Ovary (tissue), 7 donors: ENCODE measurements at regions not wholly inside any gene's neighbourhood (a gene's known extent, or its start where the extent isn't known, plus 50 kb on each side); places are given as distances from the start of the nearest gene placed in this dataset.
"Not testable (repeated sequence)": the region's sequence is repeated elsewhere in the genome, so short reads cannot be mapped to it uniquely, and the experiment has no call there.

Experiments used
- DNase-seq, 5 donors: peaks; one replicate each; pipeline ENCODE4 v3.0.0-alpha.2; 2019 to 2020
- H3K27ac ChIP-seq, 2 donors: fragments of 200-600 bp; one replicate each; pipeline versions ENCODE4 v1.5.1 to v1.8.0; 2019 to 2022
- H3K27me3 ChIP-seq: fragments of 200-600 bp; one replicate; pipeline ENCODE4 v1.8.0; 2022
- H3K36me3 ChIP-seq: fragments of 200-600 bp; sonication (generic); one replicate; pipeline ENCODE4 v1.5.1; 2019
- H3K4me1 ChIP-seq: one replicate; pipeline ENCODE4 v1.8.1; 2013; ENCODE audit warnings: mild to moderate bottlenecking, moderate library complexity; ENCODE audit not compliant: insufficient read depth
- H3K4me3 ChIP-seq: fragments of 200-600 bp; sonication (generic); one replicate; pipeline ENCODE4 v1.5.1; 2017
- H3K9me3 ChIP-seq, 2 donors: fragments of 200-600 bp in 1 of 2; sonication (generic) in 1 of 2; one replicate each; pipeline versions ENCODE4 v1.5.1 to v1.8.1; 2013 to 2019; ENCODE audit warnings: mild to moderate bottlenecking in 1 of 2, moderate library complexity in 1 of 2
- CTCF ChIP-seq, 3 donors: fragments of 450-650 bp in 2 of 3; fragments of 200-600 bp in 1 of 3; IDR thresholded peaks; one replicate each; pipeline versions ENCODE4 v1.5.1 to v1.8.0; 2016 to 2022; ENCODE audit warnings: antibody characterized with exemption in 3 of 3, mild to moderate bottlenecking in 1 of 3
- EP300 ChIP-seq: sonication (generic); formaldehyde crosslinking; IDR thresholded peaks from one replicate; pipeline ENCODE4 v1.6.1; 2017; ENCODE audit warnings: antibody characterized with exemption
- POLR2A ChIP-seq: fragments of 450-650 bp; IDR thresholded peaks from one replicate; pipeline ENCODE4 v1.6.1; 2017; ENCODE audit warnings: antibody characterized with exemption, mild to moderate bottlenecking, moderate library complexity
- WGBS, 3 donors: extraction: QIAGEN DNeasy Blood & Tissue Kit in 1 of 3; methylation state at CpG; one replicate each; pipeline versions ENCODE4 v1.1.5 to v1.1.7; 2013 to 2017; 5-methylcytosine and 5-hydroxymethylcytosine counted together
- intact Hi-C, 4 donors: fragments of 100-400 bp; cut with DNase I; formaldehyde crosslinking; loops; one replicate each; pipeline versions ENCODE4 v1.11.0 to v1.15.1; 2022 to 2023
- donor health status: DM: no; HTN: no; CAD: no; lungs with moderate emphysema.
- donor health status: DM: no; HTN: no; CAD: no.
- donor health status: Bipolar disorder and iron deficiency.
- donor health status: DM: no; HTN: no; CAD: no.
- donor health status: DM: yes; HTN: yes; CAD: no.

GRCh38 chr13:21884965-21885567 is 214.2 kb downstream of the FGF9 start:
- TF ChIP-seq POLR2A (no peak), CTCF (IDR thresholded peaks at IDR 0.05) (no peak), EP300 (no peak)
- Histone ChIP-seq H3K27me3 (no peaks in the 10 kb centered on the region), H3K9me3 (no peaks in the 10 kb centered on the region), H3K4me3 (no peak overlapping the region), H3K36me3 (no peaks in the 10 kb centered on the region), H3K27ac (no peak overlapping the region), H3K4me1 (no peaks in the 10 kb centered on the region)
- intact Hi-C loops: no loop called here
- 77 to 87% (median 78%) methylated on average over 9 of the region's 9 CpGs for WGBS, 3 donors
- no peak for DNase-seq

- no peak overlapping the region for H3K4me3 ChIP-seq
- no peaks in the 10 kb centered on the region for H3K9me3 ChIP-seq
- WGBS, 3 donors: 95 to 97% (median 96%) methylated on average over 12 of the region's 12 CpGs
- H3K36me3 ChIP-seq: no peaks in the 10 kb centered on the region
- intact Hi-C loops: no loop called here
- no peak overlapping the region for H3K27ac ChIP-seq
- H3K27me3 ChIP-seq: no peaks in the 10 kb centered on the region
- no peaks in the 10 kb centered on the region for H3K4me1 ChIP-seq
- DNase-seq: no peak
- TF ChIP-seq CTCF (IDR thresholded peaks at IDR 0.05) (no peak), EP300 (no peak), POLR2A (no peak)
These were observed 214.9 kb downstream of the FGF9 start for GRCh38 chr13:21885714-21886224.

GRCh38 chr13:21889651-21890050 is 218.8 kb downstream of the FGF9 start:
- H3K4me1 ChIP-seq: no peaks in the 10 kb centered on the region
- no peak overlapping the region for H3K4me3 ChIP-seq
- no peak for TF ChIP-seq CTCF (IDR thresholded peaks at IDR 0.05)
- intact Hi-C loops: no loop called here
- no peaks in the 10 kb centered on the region for H3K27me3 ChIP-seq
- no peaks in the 10 kb centered on the region for H3K36me3 ChIP-seq
- no peaks in the 10 kb centered on the region for H3K9me3 ChIP-seq
- H3K27ac ChIP-seq: no peak overlapping the region
- 83 to 88% (median 86%) methylated on average over 5 of the region's 5 CpGs for WGBS, 3 donors
- no peak for DNase-seq

GRCh38 chr13:21890220-21890619 is 219.3 kb downstream of the FGF9 start:
- H3K4me3 ChIP-seq, H3K36me3 ChIP-seq, H3K9me3 ChIP-seq, H3K27me3 ChIP-seq, H3K27ac ChIP-seq, intact Hi-C loops, H3K4me1 ChIP-seq, DNase-seq: not testable (repeated sequence)

- H3K27me3 ChIP-seq: no peaks in the 10 kb centered on the region
- intact Hi-C loops: no loop called here
- no peak overlapping the region for H3K4me3 ChIP-seq
- H3K27ac ChIP-seq: no peak overlapping the region
- no peak for TF ChIP-seq POLR2A
- TF ChIP-seq EP300: no peak
- no peak for TF ChIP-seq CTCF (IDR thresholded peaks at IDR 0.05)
- H3K9me3 ChIP-seq: no peaks in the 10 kb centered on the region
- no peak for DNase-seq
- no peaks in the 10 kb centered on the region for H3K4me1 ChIP-seq
- H3K36me3 ChIP-seq: no peaks in the 10 kb centered on the region
- 89 to 90% (median 89%) methylated on average over 10 of the region's 10 CpGs for WGBS, 3 donors
These were observed 223.2 kb downstream of the FGF9 start for GRCh38 chr13:21894091-21894490.
